ENCODE measurements at regions not wholly inside any gene's neighbourhood (a gene's known extent, or its start where the extent isn't known, plus 50 kb on each side); places are given as distances from the start of the nearest gene placed in this dataset.
"Not testable (repeated sequence)": the region's sequence is repeated elsewhere in the genome, so short reads cannot be mapped to it uniquely, and the experiment has no call there.

DNA sequence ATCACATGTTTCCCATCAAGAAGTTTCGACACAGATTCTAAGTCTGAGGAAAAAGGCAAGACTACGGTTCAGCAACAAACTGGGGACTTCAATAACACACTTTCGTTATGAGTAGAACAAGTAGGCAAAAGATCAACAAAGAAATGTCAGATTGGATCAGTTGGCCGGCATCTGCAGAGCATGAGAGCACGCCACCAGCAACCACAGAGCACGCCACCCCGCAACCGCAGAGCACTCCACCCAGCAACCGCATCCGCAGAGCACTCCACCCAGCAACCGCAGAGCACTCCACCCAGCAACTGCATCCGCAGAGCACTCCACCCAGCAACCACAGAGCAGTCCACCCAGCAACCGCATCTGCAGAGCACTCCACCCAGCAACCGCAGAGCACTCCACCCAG lies 89.7 kb upstream of the FAM20C start:
- TF ChIP-seq, protein P1, sequence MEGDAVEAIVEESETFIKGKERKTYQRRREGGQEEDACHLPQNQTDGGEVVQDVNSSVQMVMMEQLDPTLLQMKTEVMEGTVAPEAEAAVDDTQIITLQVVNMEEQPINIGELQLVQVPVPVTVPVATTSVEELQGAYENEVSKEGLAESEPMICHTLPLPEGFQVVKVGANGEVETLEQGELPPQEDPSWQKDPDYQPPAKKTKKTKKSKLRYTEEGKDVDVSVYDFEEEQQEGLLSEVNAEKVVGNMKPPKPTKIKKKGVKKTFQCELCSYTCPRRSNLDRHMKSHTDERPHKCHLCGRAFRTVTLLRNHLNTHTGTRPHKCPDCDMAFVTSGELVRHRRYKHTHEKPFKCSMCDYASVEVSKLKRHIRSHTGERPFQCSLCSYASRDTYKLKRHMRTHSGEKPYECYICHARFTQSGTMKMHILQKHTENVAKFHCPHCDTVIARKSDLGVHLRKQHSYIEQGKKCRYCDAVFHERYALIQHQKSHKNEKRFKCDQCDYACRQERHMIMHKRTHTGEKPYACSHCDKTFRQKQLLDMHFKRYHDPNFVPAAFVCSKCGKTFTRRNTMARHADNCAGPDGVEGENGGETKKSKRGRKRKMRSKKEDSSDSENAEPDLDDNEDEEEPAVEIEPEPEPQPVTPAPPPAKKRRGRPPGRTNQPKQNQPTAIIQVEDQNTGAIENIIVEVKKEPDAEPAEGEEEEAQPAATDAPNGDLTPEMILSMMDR (IDR thresholded peaks at IDR 0.05; ENCODE audit: low read depth, low read length) = no peak

DNA sequence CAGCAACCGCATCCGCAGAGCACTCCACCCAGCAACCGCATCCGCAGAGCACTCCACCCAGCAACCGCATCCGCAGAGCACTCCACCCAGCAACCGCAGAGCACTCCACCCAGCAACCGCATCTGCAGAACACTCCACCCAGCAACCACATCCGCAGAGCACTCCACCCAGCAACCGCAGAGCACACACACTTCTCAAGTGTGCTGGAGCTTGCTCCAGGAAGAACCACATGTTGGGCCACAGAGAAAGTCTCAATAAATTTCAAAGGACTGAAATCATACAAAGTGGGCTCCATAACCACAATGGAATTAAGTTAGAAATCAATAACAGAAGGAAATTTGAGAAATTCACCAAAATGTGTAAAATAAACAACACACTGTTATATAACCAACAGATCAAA lies 88.4 kb upstream of the FAM20C start:
- in situ Hi-C loops (cut with HindIII; ENCODE audit: low sequenced_read_pairs); H3K4me3 ChIP-seq (ENCODE audit: low read depth, low read length); DNase-seq (ENCODE audit: low read depth, low spot score): not testable (repeated sequence)

More for the DNA sequence above, 89.7 kb upstream of the FAM20C start:
- in situ Hi-C loops (cut with HindIII; ENCODE audit: low sequenced_read_pairs) = no loop called here
- DNase-seq (ENCODE audit: low read depth, low spot score) = no peak
- H3K4me3 ChIP-seq (ENCODE audit: low read depth, low read length) = no peak overlapping the region

DNA sequence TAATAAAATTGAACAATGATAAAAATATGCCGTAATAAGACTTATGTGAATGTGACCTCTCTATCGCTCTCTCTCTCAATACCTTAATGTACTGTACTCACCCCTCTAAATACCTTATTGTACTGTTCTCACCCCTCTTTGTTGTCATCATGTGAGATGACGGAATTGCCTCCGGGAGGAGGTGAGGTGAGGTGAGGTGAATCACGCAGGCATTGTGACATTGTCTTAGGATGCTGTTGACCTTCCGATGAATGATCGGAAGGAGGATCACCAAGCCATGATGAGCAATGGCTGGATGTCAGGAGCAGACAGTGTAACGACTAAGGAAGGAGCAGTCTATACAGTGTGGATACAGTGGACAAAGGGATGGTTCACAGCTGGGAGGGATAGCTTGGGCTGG lies 87.4 kb upstream of the FAM20C start:
- TF ChIP-seq, protein P1 (IDR thresholded peaks at IDR 0.05; ENCODE audit: low read depth, low read length) = no peak

DNA sequence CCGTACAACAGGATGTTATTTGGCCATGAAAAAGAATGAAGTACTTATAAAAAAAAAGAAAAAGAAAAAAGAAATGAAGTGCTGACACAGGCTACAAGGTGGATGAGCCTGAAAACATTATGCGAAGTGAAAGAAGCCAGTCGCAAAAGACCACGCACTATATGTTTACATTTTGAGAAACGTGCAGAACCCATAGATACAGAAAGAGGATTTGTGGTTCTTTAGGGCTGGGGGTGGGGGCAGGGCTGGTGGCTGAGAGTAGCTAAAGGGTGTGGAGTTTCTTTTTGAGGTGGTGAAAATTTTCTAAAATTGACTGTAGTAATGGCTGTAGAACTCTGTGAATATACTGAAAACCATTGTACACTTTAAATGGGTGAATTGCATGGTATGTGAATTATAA lies 86.0 kb upstream of the FAM20C start:
- TF ChIP-seq, protein P1 (IDR thresholded peaks at IDR 0.05; ENCODE audit: low read depth, low read length) = no peak
- no peak overlapping the region for H3K4me3 ChIP-seq (ENCODE audit: low read depth, low read length)
- DNase-seq (ENCODE audit: low read depth, low spot score) = no peak
- in situ Hi-C loops (cut with HindIII; ENCODE audit: low sequenced_read_pairs) = no loop called here

More for the DNA sequence above, 87.4 kb upstream of the FAM20C start:
- in situ Hi-C loops (cut with HindIII; ENCODE audit: low sequenced_read_pairs) = no loop called here
- no peak overlapping the region for H3K4me3 ChIP-seq (ENCODE audit: low read depth, low read length)
- DNase-seq (ENCODE audit: low read depth, low spot score) = no peak

DNA sequence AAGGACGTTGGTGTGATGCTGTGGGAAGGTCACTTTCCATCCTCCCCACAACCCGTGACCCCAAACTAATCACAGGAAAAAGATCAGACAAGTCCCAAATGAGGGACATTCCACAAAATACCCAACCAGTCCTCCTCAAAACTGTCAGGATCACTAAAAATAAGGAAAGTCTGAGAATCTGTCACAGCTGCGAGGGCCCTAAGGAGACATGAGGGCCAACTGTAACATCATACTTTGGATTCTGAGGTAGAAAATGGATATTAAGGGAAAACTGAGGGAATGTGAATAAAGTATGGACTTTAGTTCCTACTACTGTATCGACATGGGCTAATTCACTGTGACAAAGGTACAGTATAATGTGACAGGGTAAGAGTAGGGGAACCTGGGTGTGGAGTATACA lies 85.1 kb upstream of the FAM20C start:
- in situ Hi-C loops (cut with HindIII; ENCODE audit: low sequenced_read_pairs) = no loop called here
- TF ChIP-seq, protein P1 (IDR thresholded peaks at IDR 0.05; ENCODE audit: low read depth, low read length) = no peak
- no peak for DNase-seq (ENCODE audit: low read depth, low spot score)

DNA sequence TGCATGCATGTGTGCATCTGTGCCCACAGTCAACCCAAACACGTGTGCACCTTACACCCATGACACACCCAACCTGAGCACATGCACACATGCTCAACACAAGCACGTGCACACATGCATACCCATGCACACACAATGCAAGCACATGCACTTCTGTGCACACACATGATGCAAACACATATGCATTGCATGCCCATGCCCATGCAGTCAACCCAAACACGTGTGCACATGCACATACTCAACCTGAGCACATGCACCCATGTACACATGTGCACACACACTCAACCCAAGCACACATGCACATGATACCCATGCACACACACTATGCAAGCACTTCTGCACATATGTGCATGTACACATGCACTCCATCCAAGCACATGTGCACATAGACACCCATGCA lies 84.5 kb upstream of the FAM20C start:
- DNase-seq (ENCODE audit: low read depth, low spot score) = no peak
- no peak overlapping the region for H3K4me3 ChIP-seq (ENCODE audit: low read depth, low read length)
- TF ChIP-seq, protein P1 (IDR thresholded peaks at IDR 0.05; ENCODE audit: low read depth, low read length) = no peak
- in situ Hi-C loops (cut with HindIII; ENCODE audit: low sequenced_read_pairs) = no loop called here

More for the DNA sequence above, 85.1 kb upstream of the FAM20C start:
- H3K4me3 ChIP-seq (ENCODE audit: low read depth, low read length) = no peak overlapping the region

DNA sequence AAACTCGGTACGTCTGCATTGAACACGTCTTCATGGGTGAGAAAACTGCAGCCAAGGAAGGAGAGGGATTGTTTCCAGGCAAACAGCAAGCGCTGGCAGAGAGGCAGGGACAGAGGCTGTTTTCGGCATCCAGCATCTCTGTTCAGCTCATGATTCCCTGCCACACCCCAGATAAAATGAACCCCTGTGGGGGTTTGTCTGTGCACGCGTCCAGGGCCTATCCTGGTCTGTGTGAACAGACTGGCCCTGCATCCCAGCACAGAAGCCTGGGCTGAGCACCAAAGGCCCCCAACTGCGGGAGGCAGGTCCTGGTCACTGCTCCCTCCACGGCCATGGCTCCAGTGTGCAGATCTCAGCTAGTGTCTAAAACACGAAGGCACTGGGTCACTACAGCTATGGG lies 83.3 kb upstream of the FAM20C start:
- TF ChIP-seq, protein P1 (IDR thresholded peaks at IDR 0.05; ENCODE audit: low read depth, low read length) = no peak
- no peak for DNase-seq (ENCODE audit: low read depth, low spot score)
- in situ Hi-C loops (cut with HindIII; ENCODE audit: low sequenced_read_pairs) = no loop called here
- no peak overlapping the region for H3K4me3 ChIP-seq (ENCODE audit: low read depth, low read length)
